ENCODE measurements at regions not wholly inside any gene's neighbourhood (a gene's known extent, or its start where the extent isn't known, plus 50 kb on each side); places are given as distances from the start of the nearest gene placed in this dataset.
A peak's percentile ranks its signal among the peaks of the same experiment; 100 is the strongest.

DNA sequence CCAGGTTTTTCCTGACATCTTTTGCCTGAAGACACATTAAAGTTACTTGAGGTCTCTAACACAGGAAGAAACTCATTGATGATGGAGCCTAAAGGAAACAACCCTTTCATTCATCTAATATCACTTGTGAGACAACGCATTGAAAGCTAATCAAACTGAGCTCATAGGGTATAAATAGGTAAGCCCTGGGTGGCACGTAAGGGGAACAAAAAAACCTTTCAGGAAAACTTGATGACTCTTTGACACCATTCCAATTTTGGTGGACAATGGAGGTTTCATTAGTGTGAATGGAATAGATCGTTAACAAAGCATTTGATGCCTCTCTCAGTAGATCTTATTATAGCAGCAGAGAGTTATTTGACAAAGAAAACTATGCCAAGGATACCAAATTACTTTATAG is 80.7 kb upstream of the DUSP10 start:
- DNase-seq: no peak
- Mint-ChIP-seq H3K27ac (no peak overlapping the region), H3K9me3 (no peaks in the 10 kb centered on the region), H3K36me3 (ENCODE audit: low read depth) (no peaks in the 10 kb centered on the region), H3K27me3 (ENCODE audit: low read depth) (peaks cover 4% of the 10 kb centered on the region), H3K4me1 (ENCODE audit: low read depth) (peaks cover 35% of the 10 kb centered on the region), H3K4me3 (no peak overlapping the region)
- CTCF ChIA-PET: no interaction called here
- intact Hi-C loops (cut with micrococcal nuclease): no loop called here

DNA sequence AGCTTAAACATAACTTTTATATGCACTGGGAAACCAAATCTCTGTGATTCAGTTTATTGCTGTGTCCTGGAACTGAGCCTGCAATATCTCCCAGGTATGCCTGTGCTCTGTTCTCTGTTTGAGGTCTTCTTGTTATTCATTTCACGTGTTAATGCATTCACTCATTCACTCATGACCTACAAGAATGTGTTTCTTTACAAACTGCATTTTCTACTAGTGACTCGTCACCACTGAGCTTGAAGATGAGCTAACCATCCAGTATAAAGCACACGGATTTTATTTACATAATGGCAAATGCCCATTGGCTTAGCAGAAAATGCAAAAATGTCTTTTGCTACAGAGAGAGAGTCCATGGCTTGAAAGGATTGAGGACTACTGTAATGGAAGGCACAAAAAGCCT is 75.0 kb upstream of the DUSP10 start:
- intact Hi-C loops (cut with micrococcal nuclease): loop anchor here (1.0 kb wide), 1 partner anchor 7 kb away; no protein-coding TSS in a partner anchor
- CTCF ChIA-PET: no interaction called here
- no peak for DNase-seq
- Mint-ChIP-seq H3K9me3 (no peaks in the 10 kb centered on the region), H3K4me1 (ENCODE audit: low read depth) (no peaks in the 10 kb centered on the region), H3K4me3 (no peak overlapping the region), H3K27me3 (ENCODE audit: low read depth) (no peaks in the 10 kb centered on the region), H3K27ac (no peak overlapping the region), H3K36me3 (ENCODE audit: low read depth) (no peaks in the 10 kb centered on the region)

DNA sequence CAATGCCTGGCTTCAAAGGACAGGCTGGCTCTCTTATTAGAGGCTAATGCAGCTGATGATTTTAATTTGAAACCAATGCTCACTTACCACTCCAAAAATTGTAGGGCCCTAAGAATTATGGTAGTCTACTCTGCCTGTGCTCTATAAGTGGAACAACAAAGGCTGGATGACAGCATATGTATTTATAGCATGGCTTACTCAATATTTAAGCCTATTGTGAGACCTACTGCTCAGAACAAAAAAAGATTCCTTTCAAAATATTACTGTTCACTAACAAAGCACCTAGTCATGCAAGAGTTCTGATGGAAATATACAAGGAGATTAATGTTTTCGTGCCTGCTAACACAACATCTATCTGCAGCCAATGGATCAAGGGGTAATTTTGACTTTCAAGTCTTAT is 73.8 kb upstream of the DUSP10 start:
- no peak overlapping the region for H3K4me3 Mint-ChIP-seq
- H3K4me1 Mint-ChIP-seq (ENCODE audit: low read depth): peaks cover 6% of the 10 kb centered on the region
- intact Hi-C loops (cut with micrococcal nuclease): loop anchor here (1.0 kb wide), 1 partner anchor 9 kb away; no protein-coding TSS in a partner anchor
- no peaks in the 10 kb centered on the region for H3K36me3 Mint-ChIP-seq (ENCODE audit: low read depth)
- H3K9me3 Mint-ChIP-seq: no peaks in the 10 kb centered on the region
- CTCF ChIA-PET: interaction anchor here (0.6 kb wide), 1 partner anchor 96 kb away, joined by 3 read pairs; no protein-coding TSS in a partner anchor
- no peaks in the 10 kb centered on the region for H3K27me3 Mint-ChIP-seq (ENCODE audit: low read depth)
- no peak overlapping the region for H3K27ac Mint-ChIP-seq
- DNase-seq: no peak

DNA sequence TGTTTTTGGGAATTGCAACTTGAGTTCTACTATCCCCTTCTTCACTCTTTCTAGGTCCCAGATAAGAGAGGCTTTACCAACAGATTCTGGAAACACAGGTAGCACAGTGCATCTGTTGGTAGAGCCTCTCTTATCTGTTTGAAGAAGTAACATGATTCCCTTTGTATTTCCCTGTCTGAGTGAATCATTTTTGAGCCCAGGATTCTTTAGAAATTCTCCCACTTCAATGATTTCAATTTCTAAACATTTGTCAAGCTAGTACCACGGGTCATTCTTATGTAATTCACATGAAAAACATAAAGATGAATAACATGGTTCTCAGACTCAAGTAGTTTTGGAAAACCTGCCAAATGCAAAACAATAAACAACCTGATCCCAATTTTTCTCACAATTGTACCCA is 72.0 kb upstream of the DUSP10 start:
- CTCF ChIA-PET: interaction anchor here (0.5 kb wide), 1 partner anchor 1803 kb away, joined by 3 read pairs; no protein-coding TSS in a partner anchor
- no peak overlapping the region for H3K27ac Mint-ChIP-seq
- no peaks in the 10 kb centered on the region for H3K27me3 Mint-ChIP-seq (ENCODE audit: low read depth)
- H3K36me3 Mint-ChIP-seq (ENCODE audit: low read depth): no peaks in the 10 kb centered on the region
- no peaks in the 10 kb centered on the region for H3K9me3 Mint-ChIP-seq
- intact Hi-C loops (cut with micrococcal nuclease): no loop called here
- H3K4me1 Mint-ChIP-seq (ENCODE audit: low read depth): peaks cover 24% of the 10 kb centered on the region
- H3K4me3 Mint-ChIP-seq: no peak overlapping the region
- DNase-seq: no peak

DNA sequence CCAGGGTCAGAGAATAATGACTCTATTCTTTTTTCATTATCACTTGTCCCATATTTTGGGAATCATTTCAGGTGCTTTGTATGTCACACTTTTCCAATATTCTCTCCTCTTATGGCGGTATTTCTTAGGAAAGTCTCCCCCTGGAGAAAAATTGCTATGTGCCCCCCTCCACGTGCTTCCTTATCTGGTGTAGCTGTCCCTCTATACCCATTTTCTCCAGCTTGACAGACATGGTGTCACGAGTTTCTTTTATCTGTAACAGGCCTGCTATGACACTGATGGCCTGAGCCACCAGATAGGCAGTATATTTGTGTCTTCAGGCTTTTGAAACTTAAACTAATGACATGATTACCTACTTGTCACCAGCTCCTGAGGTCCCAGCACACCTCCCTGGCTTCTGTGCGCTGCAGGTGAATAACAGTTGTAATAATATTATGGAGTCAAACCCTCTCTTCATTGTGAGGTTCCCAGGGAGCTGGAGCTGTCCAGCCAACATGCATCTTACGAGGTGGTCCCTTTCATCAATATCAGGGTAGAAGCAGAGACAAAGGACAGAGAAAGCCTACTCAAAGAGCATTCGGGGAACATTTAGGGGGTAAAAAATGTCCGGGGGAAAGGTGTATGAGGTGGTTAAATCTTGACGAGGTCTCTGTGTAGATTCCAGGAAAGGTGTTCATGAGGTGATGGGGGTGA is 71.2 kb upstream of the DUSP10 start:
- DNase-seq: no peak
- Mint-ChIP-seq H3K27me3 (ENCODE audit: low read depth) (no peaks in the 10 kb centered on the region), H3K9me3 (no peaks in the 10 kb centered on the region), H3K4me1 (ENCODE audit: low read depth) (peaks cover 29% of the 10 kb centered on the region), H3K36me3 (ENCODE audit: low read depth) (no peaks in the 10 kb centered on the region), H3K27ac (no peak overlapping the region), H3K4me3 (no peak overlapping the region)
- CTCF ChIA-PET: no interaction called here
- intact Hi-C loops (cut with micrococcal nuclease): no loop called here

DNA sequence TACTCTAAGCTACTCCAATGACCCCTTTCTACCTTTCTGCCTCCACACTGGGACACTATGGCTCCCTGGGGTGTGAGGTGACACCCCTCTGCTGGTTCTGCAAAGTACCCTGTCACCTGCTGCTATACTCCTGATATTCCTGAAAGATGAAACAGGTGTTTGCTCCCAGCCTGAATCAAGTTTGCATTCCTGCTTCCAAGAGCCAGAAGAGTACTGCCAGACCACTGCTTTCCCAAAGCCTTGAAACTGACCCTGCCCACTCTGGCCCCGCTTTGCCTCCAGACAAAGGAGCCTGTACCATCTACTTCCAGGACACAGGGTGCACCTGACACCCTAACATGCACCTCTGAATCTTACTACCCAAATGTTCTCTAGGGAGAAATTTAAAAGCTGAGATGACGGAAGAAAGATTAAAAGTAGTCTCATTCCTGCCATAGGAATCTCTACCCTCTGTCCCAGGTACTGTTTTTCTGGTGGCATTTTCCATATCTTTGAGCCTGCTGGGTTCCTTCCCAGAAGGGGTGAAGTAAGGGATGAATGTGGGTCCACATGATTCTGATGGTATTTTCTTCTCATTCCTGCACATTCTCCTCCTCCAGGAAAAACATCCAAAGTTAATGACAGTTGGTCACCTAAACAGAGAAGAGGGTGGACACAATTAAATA is 70.3 kb upstream of the DUSP10 start:
- CTCF ChIA-PET: no interaction called here

DNA sequence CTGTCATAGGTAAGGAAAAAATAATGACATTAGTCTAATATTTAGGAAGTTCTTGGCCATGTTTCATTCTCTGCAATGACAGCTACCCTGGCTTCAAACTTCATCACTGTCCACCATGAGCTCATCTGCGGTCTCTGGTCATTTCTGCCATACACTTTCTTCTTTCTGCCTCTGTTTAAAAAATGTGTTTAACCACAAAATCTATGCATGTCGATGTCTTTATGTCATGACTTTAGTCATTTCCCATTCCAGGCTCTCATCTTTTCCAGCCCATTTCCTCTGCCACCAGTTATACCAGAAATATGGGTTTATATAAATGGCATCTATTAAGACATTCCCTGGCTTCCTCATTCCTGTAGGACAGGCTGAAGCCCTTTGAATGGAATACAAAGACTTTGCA is 68.5 kb upstream of the DUSP10 start:
- intact Hi-C loops (cut with micrococcal nuclease): no loop called here
- Mint-ChIP-seq H3K9me3 (no peaks in the 10 kb centered on the region), H3K27me3 (ENCODE audit: low read depth) (no peaks in the 10 kb centered on the region), H3K36me3 (ENCODE audit: low read depth) (no peaks in the 10 kb centered on the region), H3K27ac (no peak overlapping the region), H3K4me1 (ENCODE audit: low read depth) (peaks cover 35% of the 10 kb centered on the region), H3K4me3 (no peak overlapping the region)
- DNase-seq: no peak
- CTCF ChIA-PET: interaction anchor here (0.9 kb wide), 2 partner anchors 9 to 28 kb away, joined by 3 read pairs; no protein-coding TSS in a partner anchor

More for the DNA sequence above, 70.3 kb upstream of the DUSP10 start:
- Mint-ChIP-seq H3K4me1 (ENCODE audit: low read depth) (peaks cover 30% of the 10 kb centered on the region), H3K9me3 (no peaks in the 10 kb centered on the region), H3K27ac (no peak overlapping the region), H3K4me3 (no peak overlapping the region), H3K36me3 (ENCODE audit: low read depth) (no peaks in the 10 kb centered on the region), H3K27me3 (ENCODE audit: low read depth) (no peaks in the 10 kb centered on the region)
- DNase-seq: no peak
- intact Hi-C loops (cut with micrococcal nuclease): no loop called here

DNA sequence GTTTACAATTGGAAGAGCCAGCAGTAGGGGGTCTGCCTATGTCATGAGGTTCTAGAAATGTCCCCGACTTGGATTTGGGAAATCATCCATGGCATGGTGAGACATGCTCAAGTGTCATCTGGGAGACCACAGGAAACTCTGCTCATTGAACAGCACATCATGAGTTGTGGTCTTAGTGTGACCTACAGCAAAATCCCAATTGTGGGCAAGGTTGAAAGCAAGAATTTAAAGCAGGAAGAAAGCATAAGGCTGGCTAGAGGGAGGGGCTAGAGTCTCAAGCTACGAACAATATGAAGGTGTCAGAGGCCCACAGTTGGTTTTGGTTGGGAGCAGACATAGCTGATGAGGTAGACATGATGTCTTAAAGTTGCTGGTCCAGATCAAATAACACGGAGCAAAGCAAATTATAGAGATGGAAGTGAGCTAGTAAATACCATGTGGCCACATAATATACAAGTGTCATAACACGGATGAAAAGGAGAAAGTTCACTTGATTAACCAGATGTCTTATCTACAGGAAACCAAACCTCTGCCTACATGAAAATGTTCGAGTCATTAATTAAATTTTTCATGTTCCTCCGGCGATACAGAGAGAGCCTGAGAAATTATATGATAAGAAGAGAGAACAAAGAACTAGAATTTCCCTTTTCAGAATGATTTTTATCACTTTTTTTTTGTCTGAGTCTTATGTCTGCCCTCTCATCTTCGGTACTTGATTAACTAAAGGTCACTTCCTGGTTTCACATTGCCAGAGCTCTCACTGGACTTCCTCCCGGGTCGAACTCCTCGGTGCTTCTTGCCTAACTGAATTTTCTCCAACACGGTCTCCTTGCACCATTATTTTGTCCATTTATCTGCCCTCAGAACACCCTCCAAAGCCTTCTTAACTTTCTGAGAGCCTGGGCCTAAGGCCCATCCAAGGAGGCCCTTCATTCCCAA is 67.5 kb upstream of the DUSP10 start:
- intact Hi-C loops (cut with micrococcal nuclease): loop anchor here (1.0 to 2.0 kb wide), 3 partner anchors 15 to 20 kb away; no protein-coding TSS in a partner anchor
- Mint-ChIP-seq H3K27ac (peak overlapping the region; percentile 12), H3K9me3 (no peaks in the 10 kb centered on the region), H3K36me3 (ENCODE audit: low read depth) (no peaks in the 10 kb centered on the region), H3K27me3 (ENCODE audit: low read depth) (no peaks in the 10 kb centered on the region), H3K4me3 (no peak overlapping the region), H3K4me1 (ENCODE audit: low read depth) (peaks cover 44% of the 10 kb centered on the region)
- no peak for DNase-seq
- CTCF ChIA-PET: interaction anchor here (0.5 to 1.0 kb wide), 7 partner anchors 8 to 200 kb away, joined by 3 to 5 read pairs (median 3); no protein-coding TSS in a partner anchor

DNA sequence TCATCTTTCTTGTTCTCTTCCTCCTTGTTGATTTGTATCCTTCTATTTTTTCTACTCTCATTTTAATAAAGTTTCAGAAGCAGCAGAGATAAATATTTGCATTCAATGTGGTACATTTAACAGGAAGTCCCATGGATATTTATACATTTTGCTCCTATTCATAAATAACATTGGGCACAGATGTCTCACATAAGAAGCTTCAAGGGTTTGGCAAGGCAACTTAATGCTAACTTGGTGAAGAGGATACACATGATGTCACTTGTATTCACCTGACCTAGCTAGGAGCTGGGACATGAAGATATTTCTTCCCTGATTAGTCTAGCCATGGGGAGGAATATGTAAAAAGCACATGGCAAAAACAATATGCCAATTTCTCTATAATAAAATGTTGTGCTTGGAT is 65.1 kb upstream of the DUSP10 start:
- CTCF ChIA-PET: interaction anchor here (0.6 kb wide), 1 partner anchor 100 kb away, joined by 3 read pairs; no protein-coding TSS in a partner anchor
- no peak for DNase-seq
- H3K9me3 Mint-ChIP-seq: no peaks in the 10 kb centered on the region
- intact Hi-C loops (cut with micrococcal nuclease): no loop called here
- peaks cover 55% of the 10 kb centered on the region for H3K4me1 Mint-ChIP-seq (ENCODE audit: low read depth)
- no peak overlapping the region for H3K4me3 Mint-ChIP-seq
- no peaks in the 10 kb centered on the region for H3K27me3 Mint-ChIP-seq (ENCODE audit: low read depth)
- no peak overlapping the region for H3K27ac Mint-ChIP-seq
- no peaks in the 10 kb centered on the region for H3K36me3 Mint-ChIP-seq (ENCODE audit: low read depth)

DNA sequence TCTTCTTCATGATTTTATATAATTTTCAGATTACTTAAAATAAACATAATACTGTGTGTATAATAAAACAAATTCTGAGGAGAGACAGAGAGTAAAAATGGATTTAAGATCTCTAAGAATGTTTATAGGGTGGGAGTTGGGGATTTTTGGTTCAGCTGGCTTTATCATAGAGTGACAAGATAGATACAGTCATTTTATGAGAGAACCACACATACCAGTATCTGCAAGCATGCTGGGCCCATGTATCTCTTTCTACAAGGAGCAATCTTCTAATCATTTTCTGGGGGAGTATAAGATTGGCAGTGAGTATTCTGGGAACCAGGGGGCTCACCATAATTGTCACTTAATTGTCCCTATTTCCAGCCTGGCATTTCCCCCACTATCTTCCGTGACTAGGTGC is 64.3 kb upstream of the DUSP10 start:
- intact Hi-C loops (cut with micrococcal nuclease): no loop called here
- no peak overlapping the region for H3K27ac Mint-ChIP-seq
- H3K36me3 Mint-ChIP-seq (ENCODE audit: low read depth): no peaks in the 10 kb centered on the region

DNA sequence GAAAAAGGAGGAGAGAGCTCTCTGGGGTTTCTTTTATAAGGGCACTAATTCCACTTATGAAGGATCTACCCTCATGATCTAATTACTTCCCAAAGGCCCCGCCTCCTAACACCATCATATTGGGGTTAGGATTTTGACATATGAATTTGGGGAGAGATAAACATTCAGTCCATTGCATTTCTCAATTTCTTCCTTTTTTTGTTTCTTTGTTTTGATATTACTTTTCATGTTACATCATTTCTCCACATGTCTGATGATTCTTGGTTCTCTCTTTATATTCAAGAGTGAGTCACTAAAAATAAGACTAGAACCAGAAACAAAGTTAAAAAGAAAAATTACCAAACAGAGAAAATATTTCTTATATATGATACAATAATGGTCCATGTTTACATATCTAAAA is 63.2 kb upstream of the DUSP10 start:
- H3K4me1 Mint-ChIP-seq (ENCODE audit: low read depth): peaks cover 47% of the 10 kb centered on the region
- H3K27me3 Mint-ChIP-seq (ENCODE audit: low read depth): no peaks in the 10 kb centered on the region
- no peak overlapping the region for H3K4me3 Mint-ChIP-seq
- no peak overlapping the region for H3K27ac Mint-ChIP-seq
- no peaks in the 10 kb centered on the region for H3K36me3 Mint-ChIP-seq (ENCODE audit: low read depth)
- DNase-seq: peak; percentile 23
- peaks cover 2% of the 10 kb centered on the region for H3K9me3 Mint-ChIP-seq
- intact Hi-C loops (cut with micrococcal nuclease): loop anchor here (1.0 kb wide), 2 partner anchors 28 to 189 kb away; no protein-coding TSS in a partner anchor
- CTCF ChIA-PET: interaction anchor here (0.6 kb wide), 1 partner anchor 87 kb away, joined by 3 read pairs; no protein-coding TSS in a partner anchor

More for the DNA sequence above, 64.3 kb upstream of the DUSP10 start:
- H3K4me3 Mint-ChIP-seq: no peak overlapping the region
- CTCF ChIA-PET: no interaction called here
- H3K9me3 Mint-ChIP-seq: no peaks in the 10 kb centered on the region
- H3K4me1 Mint-ChIP-seq (ENCODE audit: low read depth): peaks cover 58% of the 10 kb centered on the region
- no peaks in the 10 kb centered on the region for H3K27me3 Mint-ChIP-seq (ENCODE audit: low read depth)
- no peak for DNase-seq

DNA sequence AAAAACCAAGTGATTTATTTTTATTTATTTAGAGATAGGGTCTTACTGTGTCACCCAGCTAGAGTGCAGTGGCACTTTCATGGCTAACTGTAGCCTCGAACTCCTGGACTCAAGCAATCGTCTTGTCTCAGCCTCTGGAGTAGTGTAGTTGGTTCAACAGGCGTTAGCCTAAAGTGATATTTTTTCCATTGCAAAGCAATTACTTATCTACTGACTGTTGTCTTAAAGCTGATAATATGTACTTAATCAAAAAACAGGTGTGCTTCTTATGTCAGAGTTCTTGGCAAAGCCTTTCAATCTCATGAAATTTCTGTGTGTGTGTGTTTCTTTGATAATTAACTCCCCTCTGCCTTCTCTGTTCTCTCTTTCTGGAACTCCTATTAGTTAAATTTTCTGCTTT is 62.4 kb upstream of the DUSP10 start:
- Mint-ChIP-seq H3K27me3 (ENCODE audit: low read depth) (no peaks in the 10 kb centered on the region), H3K4me1 (ENCODE audit: low read depth) (peaks cover 38% of the 10 kb centered on the region), H3K9me3 (peaks cover 6% of the 10 kb centered on the region), H3K27ac (no peak overlapping the region), H3K4me3 (no peak overlapping the region), H3K36me3 (ENCODE audit: low read depth) (peaks cover 2% of the 10 kb centered on the region)
- intact Hi-C loops (cut with micrococcal nuclease): no loop called here
- CTCF ChIA-PET: interaction anchor here (0.6 kb wide), 1 partner anchor 88 kb away, joined by 3 read pairs; no protein-coding TSS in a partner anchor
- no peak for DNase-seq
